GM23338 (cell line): ENCODE measurements at regions not wholly inside any gene's neighbourhood (a gene's known extent, or its start where the extent isn't known, plus 50 kb on each side); places are given as distances from the start of the nearest gene placed in this dataset.

ENCODE experiments used
- ATAC-seq: fragments of 200-7000 bp; cut with Tn5 transposase; 3 replicates; pipeline ENCODE4 v1.9.1; 2020
- DNase-seq: peaks from one replicate; pipeline ENCODE4 v3.0.0-alpha.2; 2015; ENCODE audit warnings: low spot score
- H2AFZ ChIP-seq: fragments of 200-600 bp; sonication (generic); 2 replicates; pipeline ENCODE4 v1.8.0; 2016; ENCODE audit warnings: antibody characterized with exemption, mild to moderate bottlenecking, moderate library complexity
- H3F3A ChIP-seq: fragments of 200-600 bp; sonication (generic); replicated peaks from 2 replicates; pipeline ENCODE4 v1.8.0; 2017; ENCODE audit warnings: antibody characterized with exemption, mixed run types, low read depth
- H3K27ac ChIP-seq: fragments of 200-600 bp; sonication (generic); 2 replicates; pipeline ENCODE4 v1.6.1; 2016; ENCODE audit warnings: low read depth
- H3K27me3 ChIP-seq: fragments of 200-600 bp; sonication (generic); 2 replicates; pipeline ENCODE4 v1.8.0; 2016; ENCODE audit warnings: mild to moderate bottlenecking, mixed run types, moderate library complexity; ENCODE audit not compliant: insufficient read depth
- H3K36me3 ChIP-seq: fragments of 200-600 bp; sonication (generic); 2 replicates; pipeline ENCODE4 v1.8.0; 2016; ENCODE audit warnings: mild to moderate bottlenecking; ENCODE audit not compliant: insufficient read depth
- H3K4me1 ChIP-seq: fragments of 200-600 bp; sonication (generic); 2 replicates; pipeline ENCODE4 v1.8.0; 2016; ENCODE audit warnings: mild to moderate bottlenecking, moderate library complexity; ENCODE audit not compliant: insufficient read depth
- H3K4me2 ChIP-seq: fragments of 200-600 bp; sonication (generic); 2 replicates; pipeline ENCODE4 v1.7.1; 2017; ENCODE audit warnings: mixed run types
- H3K4me3 ChIP-seq: fragments of 200-600 bp; sonication (generic); 2 replicates; pipeline ENCODE4 v1.6.1; 2016; ENCODE audit warnings: mixed run types
- H3K79me2 ChIP-seq: fragments of 200-600 bp; sonication (generic); replicated peaks from 2 replicates; pipeline ENCODE4 v1.8.0; 2017; ENCODE audit warnings: mild to moderate bottlenecking; ENCODE audit not compliant: insufficient read depth
- H3K9me2 ChIP-seq: fragments of 200-600 bp; sonication (generic); 2 replicates; pipeline ENCODE4 v1.8.0; 2017; ENCODE audit not compliant: insufficient read depth
- H4K20me1 ChIP-seq: fragments of 200-600 bp; sonication (generic); replicated peaks from 2 replicates; pipeline ENCODE4 v1.8.0; 2017; ENCODE audit warnings: mild to moderate bottlenecking; ENCODE audit not compliant: insufficient read depth
- H3K27ac Mint-ChIP-seq: 2 replicates; pipeline ENCODE4 v1.8.0; 2020; ENCODE audit warnings: inconsistent platforms, mild to moderate bottlenecking, moderate library complexity, mixed read lengths
- H3K27me3 Mint-ChIP-seq: 3 replicates; pipeline ENCODE4 v1.8.0; 2022; ENCODE audit warnings: low read depth, mild to moderate bottlenecking, moderate library complexity, mixed read lengths, inconsistent platforms; ENCODE audit not compliant: insufficient read depth, poor library complexity
- H3K36me3 Mint-ChIP-seq: 3 replicates; pipeline ENCODE4 v1.8.0; 2021; ENCODE audit warnings: low read depth, mild to moderate bottlenecking, inconsistent platforms, moderate library complexity, mixed read lengths
- H3K4me1 Mint-ChIP-seq: 3 replicates; pipeline ENCODE4 v1.8.0; 2020; ENCODE audit warnings: mild to moderate bottlenecking, inconsistent platforms, mixed read lengths
- H3K4me3 Mint-ChIP-seq: 3 replicates; pipeline ENCODE4 v1.8.0; 2021; ENCODE audit warnings: moderate library complexity, mild to moderate bottlenecking, inconsistent platforms, mixed read lengths
- H3K9me3 Mint-ChIP-seq: 3 replicates; pipeline ENCODE4 v1.8.0; 2020; ENCODE audit warnings: moderate library complexity, mild to moderate bottlenecking, inconsistent platforms, mixed read lengths
- CREB1 ChIP-seq: fragments of 250-450 bp; sonication (Bioruptor Pico); IDR thresholded peaks from 2 replicates; pipeline ENCODE4 v1.5.0; 2020; ENCODE audit warnings: low read depth, mild to moderate bottlenecking, moderate library complexity
- JUNB ChIP-seq: IDR thresholded peaks from one replicate; pipeline ENCODE4 v1.6.1; 2016; ENCODE audit warnings: antibody characterized with exemption; ENCODE audit not compliant: unreplicated experiment
- NANOG ChIP-seq: IDR thresholded peaks from 2 replicates; pipeline ENCODE4 v1.6.1; 2016; ENCODE audit warnings: antibody characterized with exemption, borderline replicate concordance
- STAT1 ChIP-seq: IDR thresholded peaks from one replicate; pipeline ENCODE4 v1.6.1; 2016; ENCODE audit warnings: antibody characterized with exemption; ENCODE audit not compliant: unreplicated experiment
- ZNF114 ChIP-seq: fragments of 250-450 bp; sonication (Bioruptor Pico); IDR thresholded peaks from 2 replicates; pipeline ENCODE4 v1.5.0; 2020; ENCODE audit warnings: mild to moderate bottlenecking, moderate library complexity
- TF ChIP-seq, protein P1 (sequence below): IDR thresholded peaks from one replicate; pipeline ENCODE4 v1.6.1; 2018; ENCODE audit warnings: antibody characterized with exemption; ENCODE audit not compliant: unreplicated experiment
- TF ChIP-seq, protein P2 (sequence below), 2 experiments: fragments of 200-600 bp in 1 of 2; sonication (generic) in 1 of 2; conservative IDR thresholded peaks; 2 replicates each; pipeline versions ENCODE4 v1.5.1 to v1.6.1; 2016 to 2017; ENCODE audit warnings: antibody characterized with exemption in 2 of 2, low read depth in 2 of 2, mild to moderate bottlenecking in 2 of 2, moderate library complexity in 1 of 2
- TF ChIP-seq, protein P3 (sequence below): IDR thresholded peaks from 2 replicates; pipeline ENCODE4 v1.6.1; 2016; ENCODE audit warnings: antibody characterized with exemption

DNA sequence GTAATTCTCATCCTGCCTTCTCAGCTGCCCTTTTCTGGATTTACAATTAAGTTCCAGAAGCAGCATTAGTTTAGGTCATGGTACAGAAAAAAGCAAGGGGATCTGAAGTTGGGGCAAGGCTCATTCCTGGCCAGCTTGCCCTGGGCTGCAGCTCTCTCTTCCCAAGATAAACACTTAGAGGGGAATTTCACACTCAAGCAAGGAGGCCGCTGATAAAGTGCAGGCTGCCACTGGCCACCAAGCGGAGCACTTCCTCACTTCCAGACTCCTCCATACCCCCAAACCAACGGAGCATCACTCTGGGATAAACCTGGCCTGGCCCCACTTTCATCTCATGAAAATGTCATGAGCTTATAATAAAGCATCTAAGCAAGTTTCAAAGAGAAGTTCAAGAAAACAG is 445.5 kb upstream of the MKI67 start:
- Mint-ChIP-seq H3K27ac (no peak overlapping the region), H3K27me3 (peaks cover 14% of the 10 kb centered on the region), H3K4me3 (no peak overlapping the region), H3K36me3 (peaks cover 3% of the 10 kb centered on the region; the same call in 1 of the 3 replicates), H3K9me3 (0 out of 3 replicates have a peak, but pooled peaks cover 3% of the 10 kb centered on the region), H3K4me1 (peaks cover 55% of the 10 kb centered on the region)
- no peaks in the 10 kb centered on the region for H4K20me1 ChIP-seq
- peaks cover 9% of the 10 kb centered on the region; the same call in 1 of the 2 replicates for H3K4me1 ChIP-seq
- peak; percentile 52 for ATAC-seq
- H3K27ac ChIP-seq, result no peak overlapping the region
- no peak overlapping the region for H3K4me2 ChIP-seq
- H2AFZ ChIP-seq, result no peak overlapping the region
- H3K79me2 ChIP-seq, result no peaks in the 10 kb centered on the region
- peaks cover 5% of the 10 kb centered on the region for H3K9me2 ChIP-seq
- H3F3A ChIP-seq, result no peaks in the 10 kb centered on the region
- H3K4me3 ChIP-seq, result no peak overlapping the region
- TF ChIP-seq, protein P1, sequence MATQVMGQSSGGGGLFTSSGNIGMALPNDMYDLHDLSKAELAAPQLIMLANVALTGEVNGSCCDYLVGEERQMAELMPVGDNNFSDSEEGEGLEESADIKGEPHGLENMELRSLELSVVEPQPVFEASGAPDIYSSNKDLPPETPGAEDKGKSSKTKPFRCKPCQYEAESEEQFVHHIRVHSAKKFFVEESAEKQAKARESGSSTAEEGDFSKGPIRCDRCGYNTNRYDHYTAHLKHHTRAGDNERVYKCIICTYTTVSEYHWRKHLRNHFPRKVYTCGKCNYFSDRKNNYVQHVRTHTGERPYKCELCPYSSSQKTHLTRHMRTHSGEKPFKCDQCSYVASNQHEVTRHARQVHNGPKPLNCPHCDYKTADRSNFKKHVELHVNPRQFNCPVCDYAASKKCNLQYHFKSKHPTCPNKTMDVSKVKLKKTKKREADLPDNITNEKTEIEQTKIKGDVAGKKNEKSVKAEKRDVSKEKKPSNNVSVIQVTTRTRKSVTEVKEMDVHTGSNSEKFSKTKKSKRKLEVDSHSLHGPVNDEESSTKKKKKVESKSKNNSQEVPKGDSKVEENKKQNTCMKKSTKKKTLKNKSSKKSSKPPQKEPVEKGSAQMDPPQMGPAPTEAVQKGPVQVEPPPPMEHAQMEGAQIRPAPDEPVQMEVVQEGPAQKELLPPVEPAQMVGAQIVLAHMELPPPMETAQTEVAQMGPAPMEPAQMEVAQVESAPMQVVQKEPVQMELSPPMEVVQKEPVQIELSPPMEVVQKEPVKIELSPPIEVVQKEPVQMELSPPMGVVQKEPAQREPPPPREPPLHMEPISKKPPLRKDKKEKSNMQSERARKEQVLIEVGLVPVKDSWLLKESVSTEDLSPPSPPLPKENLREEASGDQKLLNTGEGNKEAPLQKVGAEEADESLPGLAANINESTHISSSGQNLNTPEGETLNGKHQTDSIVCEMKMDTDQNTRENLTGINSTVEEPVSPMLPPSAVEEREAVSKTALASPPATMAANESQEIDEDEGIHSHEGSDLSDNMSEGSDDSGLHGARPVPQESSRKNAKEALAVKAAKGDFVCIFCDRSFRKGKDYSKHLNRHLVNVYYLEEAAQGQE, result no peak
- TF ChIP-seq JUNB (no peak), NANOG (no peak), CREB1 (CRISPR knock-in tag) (no peak)
- TF ChIP-seq, protein P2, sequence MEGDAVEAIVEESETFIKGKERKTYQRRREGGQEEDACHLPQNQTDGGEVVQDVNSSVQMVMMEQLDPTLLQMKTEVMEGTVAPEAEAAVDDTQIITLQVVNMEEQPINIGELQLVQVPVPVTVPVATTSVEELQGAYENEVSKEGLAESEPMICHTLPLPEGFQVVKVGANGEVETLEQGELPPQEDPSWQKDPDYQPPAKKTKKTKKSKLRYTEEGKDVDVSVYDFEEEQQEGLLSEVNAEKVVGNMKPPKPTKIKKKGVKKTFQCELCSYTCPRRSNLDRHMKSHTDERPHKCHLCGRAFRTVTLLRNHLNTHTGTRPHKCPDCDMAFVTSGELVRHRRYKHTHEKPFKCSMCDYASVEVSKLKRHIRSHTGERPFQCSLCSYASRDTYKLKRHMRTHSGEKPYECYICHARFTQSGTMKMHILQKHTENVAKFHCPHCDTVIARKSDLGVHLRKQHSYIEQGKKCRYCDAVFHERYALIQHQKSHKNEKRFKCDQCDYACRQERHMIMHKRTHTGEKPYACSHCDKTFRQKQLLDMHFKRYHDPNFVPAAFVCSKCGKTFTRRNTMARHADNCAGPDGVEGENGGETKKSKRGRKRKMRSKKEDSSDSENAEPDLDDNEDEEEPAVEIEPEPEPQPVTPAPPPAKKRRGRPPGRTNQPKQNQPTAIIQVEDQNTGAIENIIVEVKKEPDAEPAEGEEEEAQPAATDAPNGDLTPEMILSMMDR (conservative IDR thresholded peaks at IDR 0.05; ENCODE audit: low read depth in 2 of 2), result peak in 1 of 2 experiments; percentile 41; a peak in 2 of 4 replicates
- TF ChIP-seq, protein P3, sequence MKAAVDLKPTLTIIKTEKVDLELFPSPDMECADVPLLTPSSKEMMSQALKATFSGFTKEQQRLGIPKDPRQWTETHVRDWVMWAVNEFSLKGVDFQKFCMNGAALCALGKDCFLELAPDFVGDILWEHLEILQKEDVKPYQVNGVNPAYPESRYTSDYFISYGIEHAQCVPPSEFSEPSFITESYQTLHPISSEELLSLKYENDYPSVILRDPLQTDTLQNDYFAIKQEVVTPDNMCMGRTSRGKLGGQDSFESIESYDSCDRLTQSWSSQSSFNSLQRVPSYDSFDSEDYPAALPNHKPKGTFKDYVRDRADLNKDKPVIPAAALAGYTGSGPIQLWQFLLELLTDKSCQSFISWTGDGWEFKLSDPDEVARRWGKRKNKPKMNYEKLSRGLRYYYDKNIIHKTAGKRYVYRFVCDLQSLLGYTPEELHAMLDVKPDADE, result no peak
- no peaks in the 10 kb centered on the region for H3K27me3 ChIP-seq
- DNase-seq, result peak; percentile 28
- H3K36me3 ChIP-seq, result no peaks in the 10 kb centered on the region

DNA sequence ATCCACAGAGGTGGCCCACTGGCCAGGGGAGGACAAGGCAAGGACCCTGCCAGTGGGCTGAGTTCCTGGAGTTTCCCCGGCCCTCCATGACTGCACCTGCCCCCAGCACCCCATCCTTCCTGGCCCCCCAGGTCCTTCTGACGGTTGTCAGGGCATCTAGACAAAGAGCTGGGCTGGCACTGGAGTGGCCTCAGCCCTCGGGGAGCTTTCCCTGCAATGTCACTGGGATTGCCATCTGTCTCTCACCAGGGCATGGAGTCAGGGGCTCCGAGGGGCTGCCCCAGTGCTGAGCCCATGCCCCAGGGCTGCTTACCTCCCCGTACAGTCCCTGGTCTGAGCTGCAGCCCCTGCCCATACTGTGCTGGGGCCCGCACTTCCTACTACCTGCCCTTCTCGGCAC is 446.5 kb upstream of the MKI67 start:
- Mint-ChIP-seq H3K4me1 (peaks cover 61% of the 10 kb centered on the region), H3K27me3 (peaks cover 21% of the 10 kb centered on the region), H3K36me3 (peaks cover 8% of the 10 kb centered on the region; the same call in 2 of the 3 replicates), H3K27ac (no peak overlapping the region), H3K9me3 (peaks cover 9% of the 10 kb centered on the region; the same call in 1 of the 3 replicates), H3K4me3 (no peak overlapping the region)
- Histone ChIP-seq H3K27ac (no peak overlapping the region), H3K4me3 (no peak overlapping the region), H4K20me1 (no peaks in the 10 kb centered on the region), H3K9me2 (peaks cover 10% of the 10 kb centered on the region), H3K36me3 (no peaks in the 10 kb centered on the region), H2AFZ (peak overlapping the region; percentile 80), H3K4me1 (peaks cover 9% of the 10 kb centered on the region; the same call in 1 of the 2 replicates), H3K27me3 (no peaks in the 10 kb centered on the region), H3F3A (no peaks in the 10 kb centered on the region), H3K4me2 (no peak overlapping the region), H3K79me2 (no peaks in the 10 kb centered on the region)
- DNase-seq (no peak), ATAC-seq (no peak)
- no peak for TF ChIP-seq ZNF114 (CRISPR knock-in tag)
- TF ChIP-seq, protein P1, result no peak
- TF ChIP-seq, protein P3, result no peak
- no peak for TF ChIP-seq STAT1
